ENCODE measurements at regions not wholly inside any gene's neighbourhood (a gene's known extent, or its start where the extent isn't known, plus 50 kb on each side); places are given as distances from the start of the nearest gene placed in this dataset.

DNA sequence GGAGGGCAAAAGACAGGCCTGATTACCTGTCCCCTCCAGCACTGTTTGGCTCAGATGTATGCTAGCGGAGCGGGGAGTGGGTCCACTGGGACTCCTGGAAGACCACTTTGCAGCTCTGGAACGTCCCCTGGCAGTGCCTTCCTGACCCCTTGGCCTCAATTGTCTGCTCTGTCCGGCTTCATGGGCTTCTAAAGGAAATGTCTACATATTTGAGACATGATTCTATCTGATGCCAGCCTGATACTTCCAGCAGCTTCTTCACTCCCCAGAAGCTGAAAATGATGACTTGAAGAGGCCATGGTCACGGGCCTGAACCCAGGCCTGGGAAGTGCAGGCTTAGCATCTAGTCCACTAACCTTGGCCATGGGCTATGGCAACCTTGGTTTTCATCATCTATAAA, 112.1 kb downstream of the ACAA2 start:
- no peak overlapping the region for H2AFZ ChIP-seq (ENCODE audit: low read length)
- no peak for DNase-seq
- H3K27ac ChIP-seq (ENCODE audit: low read length), result no peak overlapping the region
- no peak overlapping the region for H3K9ac ChIP-seq (ENCODE audit: low read length)
- H3K27me3 ChIP-seq (ENCODE audit: low read length), result no peaks in the 10 kb centered on the region
- no peaks in the 10 kb centered on the region for H3K9me3 ChIP-seq (ENCODE audit: low read length)
- no peak overlapping the region for H3K4me3 ChIP-seq (ENCODE audit: low read length)
- no peak overlapping the region for H3K4me2 ChIP-seq (ENCODE audit: low read depth, low read length, poor library complexity, severe bottlenecking)
- no peaks in the 10 kb centered on the region for H3K4me1 ChIP-seq (ENCODE audit: low read length)
- no peaks in the 10 kb centered on the region for H3K9me2 ChIP-seq (replicated peaks; ENCODE audit: insufficient read depth, low read length)
- no peaks in the 10 kb centered on the region for H3K36me3 ChIP-seq (ENCODE audit: insufficient read depth, low read length)
- no peaks in the 10 kb centered on the region for H3K79me2 ChIP-seq (ENCODE audit: low read length)
- no peaks in the 10 kb centered on the region for H4K20me1 ChIP-seq (ENCODE audit: insufficient read depth, low read depth, low read length)

DNA sequence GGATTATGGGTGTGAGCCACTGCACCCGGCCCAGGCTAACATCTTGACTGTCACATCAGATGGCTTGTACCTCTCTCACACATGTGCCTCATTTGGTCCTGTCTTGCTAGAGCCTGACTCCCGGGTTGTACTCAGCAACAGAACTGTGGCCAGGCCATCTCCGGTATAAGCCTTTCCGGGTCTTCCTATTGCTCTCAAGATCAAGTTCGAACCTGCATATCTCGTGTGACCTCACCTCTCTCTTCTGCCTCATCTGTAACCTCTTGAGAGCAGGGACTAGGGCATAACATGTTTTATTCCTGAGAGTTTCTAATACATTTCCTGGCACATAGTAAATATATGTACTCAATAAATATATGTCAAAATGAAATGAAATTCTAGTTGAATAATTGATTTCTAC, 114.0 kb downstream of the ACAA2 start:
- H3K4me1 ChIP-seq (ENCODE audit: low read length), result peaks cover 5% of the 10 kb centered on the region; the same call in 1 of the 2 replicates
- H3K4me3 ChIP-seq (ENCODE audit: low read length), result no peak overlapping the region
- DNase-seq, result no peak
- no peaks in the 10 kb centered on the region for H3K9me3 ChIP-seq (ENCODE audit: low read length)
- no peaks in the 10 kb centered on the region for H3K36me3 ChIP-seq (ENCODE audit: insufficient read depth, low read length)
- no peak overlapping the region for H2AFZ ChIP-seq (ENCODE audit: low read length)
- H3K9ac ChIP-seq (ENCODE audit: low read length), result no peak overlapping the region
- no peaks in the 10 kb centered on the region for H3K79me2 ChIP-seq (ENCODE audit: low read length)
- no peak overlapping the region for H3K4me2 ChIP-seq (ENCODE audit: low read depth, low read length, poor library complexity, severe bottlenecking)
- no peaks in the 10 kb centered on the region for H3K27me3 ChIP-seq (ENCODE audit: low read length)
- H3K27ac ChIP-seq (ENCODE audit: low read length), result no peak overlapping the region
- no peaks in the 10 kb centered on the region for H3K9me2 ChIP-seq (replicated peaks; ENCODE audit: insufficient read depth, low read length)
- H4K20me1 ChIP-seq (ENCODE audit: insufficient read depth, low read depth, low read length), result no peaks in the 10 kb centered on the region

DNA sequence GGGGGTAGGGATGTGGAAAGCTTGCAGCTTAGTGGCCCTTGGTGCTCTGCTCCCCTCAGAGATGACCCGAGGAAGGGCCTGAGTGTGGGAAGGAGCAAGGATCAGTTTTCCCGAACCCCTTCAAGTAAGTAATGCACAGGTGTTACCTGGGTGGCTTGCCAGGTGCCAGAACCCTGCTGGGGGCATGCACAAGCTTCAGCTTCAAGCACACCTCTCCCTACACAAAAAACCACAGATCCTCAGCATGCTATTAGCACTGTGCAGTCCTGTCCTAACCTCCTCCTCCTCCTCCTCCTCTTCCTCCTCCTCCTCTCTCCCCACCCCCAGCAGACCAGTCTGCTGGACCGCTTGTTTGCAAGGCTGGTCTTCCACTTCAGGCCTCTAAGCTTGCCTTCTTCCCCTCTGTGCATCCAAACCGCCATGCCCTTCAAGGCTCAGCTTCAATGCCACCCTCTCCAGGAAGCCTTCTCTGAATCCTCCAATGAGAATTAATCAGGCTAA, 114.8 kb downstream of the ACAA2 start:
- H3K4me1 ChIP-seq (ENCODE audit: low read length), result peaks cover 5% of the 10 kb centered on the region; the same call in 1 of the 2 replicates

DNA sequence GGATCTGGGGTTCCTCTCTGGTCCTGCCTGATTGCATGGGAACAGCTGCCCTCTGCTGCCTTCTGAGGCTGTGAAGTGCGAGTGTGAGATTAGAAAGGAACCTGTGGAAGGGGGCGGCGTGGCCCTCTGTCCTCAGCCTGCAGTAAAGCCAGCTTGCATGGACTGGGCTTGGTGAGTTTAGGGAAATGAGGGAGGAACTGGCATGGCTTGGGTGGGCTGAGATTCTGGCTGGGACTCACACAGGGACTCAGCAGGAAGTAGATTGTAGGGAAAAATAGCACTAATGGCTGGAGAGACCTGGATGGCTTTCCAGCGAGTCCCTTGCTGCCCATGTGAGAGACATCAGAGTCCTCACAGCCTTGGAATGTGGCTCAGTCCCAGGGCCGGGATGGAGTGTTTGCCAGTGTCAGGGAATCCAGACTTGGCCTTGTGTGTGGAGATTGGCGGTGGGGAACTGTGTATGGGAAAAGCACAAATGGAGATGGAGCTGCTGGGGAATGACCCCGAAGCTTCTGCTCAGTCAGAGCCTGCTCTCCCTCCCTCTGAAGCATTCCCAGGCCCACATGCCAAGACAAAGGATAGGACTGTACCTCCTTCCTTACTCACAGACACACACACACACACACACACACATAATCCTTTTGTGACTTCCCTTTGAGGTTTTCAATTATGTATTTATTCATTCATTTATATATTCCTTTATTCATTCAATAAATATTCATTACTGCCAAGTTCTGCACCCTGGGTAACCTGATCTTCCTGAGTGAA, 115.4 kb downstream of the ACAA2 start:
- no peak for DNase-seq
- Histone ChIP-seq H3K36me3 (ENCODE audit: insufficient read depth, low read length) (no peaks in the 10 kb centered on the region), H3K9ac (ENCODE audit: low read length) (no peak overlapping the region), H3K4me1 (ENCODE audit: low read length) (peaks cover 7% of the 10 kb centered on the region; the same call in 1 of the 2 replicates), H2AFZ (ENCODE audit: low read length) (no peak overlapping the region), H3K9me3 (ENCODE audit: low read length) (no peaks in the 10 kb centered on the region), H3K4me3 (ENCODE audit: low read length) (no peak overlapping the region), H3K79me2 (ENCODE audit: low read length) (no peaks in the 10 kb centered on the region), H4K20me1 (ENCODE audit: insufficient read depth, low read depth, low read length) (no peaks in the 10 kb centered on the region), H3K27ac (ENCODE audit: low read length) (no peak overlapping the region), H3K9me2 (replicated peaks; ENCODE audit: insufficient read depth, low read length) (no peaks in the 10 kb centered on the region), H3K4me2 (ENCODE audit: low read depth, low read length, poor library complexity, severe bottlenecking) (no peak overlapping the region), H3K27me3 (ENCODE audit: low read length) (no peaks in the 10 kb centered on the region)

More for the DNA sequence above, 114.8 kb downstream of the ACAA2 start:
- Histone ChIP-seq H4K20me1 (ENCODE audit: insufficient read depth, low read depth, low read length) (no peaks in the 10 kb centered on the region), H3K9ac (ENCODE audit: low read length) (no peak overlapping the region), H3K4me2 (ENCODE audit: low read depth, low read length, poor library complexity, severe bottlenecking) (no peak overlapping the region), H3K4me3 (ENCODE audit: low read length) (no peak overlapping the region), H3K27ac (ENCODE audit: low read length) (no peak overlapping the region), H3K27me3 (ENCODE audit: low read length) (no peaks in the 10 kb centered on the region), H3K9me2 (replicated peaks; ENCODE audit: insufficient read depth, low read length) (no peaks in the 10 kb centered on the region), H3K79me2 (ENCODE audit: low read length) (no peaks in the 10 kb centered on the region), H3K36me3 (ENCODE audit: insufficient read depth, low read length) (no peaks in the 10 kb centered on the region), H3K9me3 (ENCODE audit: low read length) (no peaks in the 10 kb centered on the region), H2AFZ (ENCODE audit: low read length) (no peak overlapping the region)
- no peak for DNase-seq

DNA sequence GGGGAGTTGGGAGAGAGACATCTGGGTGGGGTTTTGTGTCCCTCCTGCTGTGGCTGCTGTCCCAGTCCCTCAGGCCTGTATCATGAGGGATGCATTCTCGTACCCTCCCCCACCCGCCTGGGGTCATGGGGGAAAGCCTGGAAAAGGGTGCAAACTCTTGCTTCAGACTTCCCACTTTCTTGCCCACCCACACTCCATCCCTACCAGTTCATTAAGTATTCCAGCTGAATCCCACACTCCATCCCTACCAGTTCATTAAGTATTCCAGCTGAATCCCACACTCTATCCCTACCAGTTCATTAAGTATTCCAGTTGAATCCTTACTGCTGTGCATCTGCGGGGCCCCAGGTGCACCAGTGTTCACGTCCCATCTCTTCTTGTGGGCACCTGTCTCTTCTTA, 116.3 kb downstream of the ACAA2 start:
- no peak overlapping the region for H3K4me2 ChIP-seq (ENCODE audit: low read depth, low read length, poor library complexity, severe bottlenecking)
- no peak overlapping the region for H3K9ac ChIP-seq (ENCODE audit: low read length)
- H3K79me2 ChIP-seq (ENCODE audit: low read length), result no peaks in the 10 kb centered on the region
- peaks cover 10% of the 10 kb centered on the region; the same call in 1 of the 2 replicates for H3K4me1 ChIP-seq (ENCODE audit: low read length)
- no peak overlapping the region for H3K27ac ChIP-seq (ENCODE audit: low read length)
- H3K9me2 ChIP-seq (replicated peaks; ENCODE audit: insufficient read depth, low read length), result no peaks in the 10 kb centered on the region
- no peaks in the 10 kb centered on the region for H3K27me3 ChIP-seq (ENCODE audit: low read length)
- no peaks in the 10 kb centered on the region for H4K20me1 ChIP-seq (ENCODE audit: insufficient read depth, low read depth, low read length)
- H3K9me3 ChIP-seq (ENCODE audit: low read length), result no peaks in the 10 kb centered on the region
- DNase-seq, result no peak
- no peak overlapping the region for H2AFZ ChIP-seq (ENCODE audit: low read length)
- no peaks in the 10 kb centered on the region for H3K36me3 ChIP-seq (ENCODE audit: insufficient read depth, low read length)
- no peak overlapping the region for H3K4me3 ChIP-seq (ENCODE audit: low read length)

DNA sequence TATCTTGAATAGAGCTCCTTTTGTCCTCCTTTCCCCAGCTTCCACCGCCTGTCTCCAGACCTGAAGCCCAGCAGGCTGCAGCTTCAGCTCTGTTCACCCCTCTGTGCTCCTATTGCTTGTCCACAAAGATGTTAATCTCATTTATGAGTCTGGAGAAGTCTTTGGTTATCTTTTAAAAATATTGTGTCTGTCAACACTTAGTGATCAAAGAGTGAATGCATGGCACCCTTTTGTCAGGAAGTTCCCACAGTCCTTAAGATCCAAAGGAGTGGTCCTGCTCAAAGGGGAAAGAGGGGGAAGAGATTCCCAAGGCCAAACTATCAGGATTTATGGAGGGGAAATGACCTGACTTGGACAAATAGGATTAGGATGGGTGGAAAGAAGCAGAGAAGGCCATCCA, 118.9 kb downstream of the ACAA2 start:
- H2AFZ ChIP-seq (ENCODE audit: low read length), result no peak overlapping the region
- no peaks in the 10 kb centered on the region for H3K27me3 ChIP-seq (ENCODE audit: low read length)
- H3K27ac ChIP-seq (ENCODE audit: low read length), result no peak overlapping the region
- DNase-seq, result no peak
- no peak overlapping the region for H3K4me3 ChIP-seq (ENCODE audit: low read length)
- H3K9me3 ChIP-seq (ENCODE audit: low read length), result no peaks in the 10 kb centered on the region
- no peaks in the 10 kb centered on the region for H3K79me2 ChIP-seq (ENCODE audit: low read length)
- no peak overlapping the region for H3K9ac ChIP-seq (ENCODE audit: low read length)
- no peaks in the 10 kb centered on the region for H3K36me3 ChIP-seq (ENCODE audit: insufficient read depth, low read length)
- no peaks in the 10 kb centered on the region for H4K20me1 ChIP-seq (ENCODE audit: insufficient read depth, low read depth, low read length)
- H3K4me2 ChIP-seq (ENCODE audit: low read depth, low read length, poor library complexity, severe bottlenecking), result no peak overlapping the region
- H3K9me2 ChIP-seq (replicated peaks; ENCODE audit: insufficient read depth, low read length), result no peaks in the 10 kb centered on the region
- peaks cover 10% of the 10 kb centered on the region; the same call in 1 of the 2 replicates for H3K4me1 ChIP-seq (ENCODE audit: low read length)

DNA sequence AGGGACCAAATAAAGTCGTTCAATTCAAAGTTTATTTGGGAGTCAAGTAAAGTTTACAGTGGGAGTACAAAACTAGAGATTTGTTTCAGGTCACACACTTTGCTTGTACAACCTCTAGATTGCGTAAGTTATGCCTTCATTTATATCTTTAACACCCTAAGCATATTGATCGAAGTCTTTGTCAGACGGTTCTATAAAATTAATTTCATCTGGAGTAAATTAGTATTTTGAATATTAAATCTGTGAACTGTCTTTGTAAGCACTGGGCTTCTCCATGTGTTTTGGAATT, 119.7 kb downstream of the ACAA2 start:
- no peaks in the 10 kb centered on the region for H3K9me3 ChIP-seq (ENCODE audit: low read length)
- H3K27me3 ChIP-seq (ENCODE audit: low read length), result no peaks in the 10 kb centered on the region
- H3K27ac ChIP-seq (ENCODE audit: low read length), result no peak overlapping the region
- H3K36me3 ChIP-seq (ENCODE audit: insufficient read depth, low read length), result no peaks in the 10 kb centered on the region
- H3K9ac ChIP-seq (ENCODE audit: low read length), result no peak overlapping the region
- no peak for DNase-seq
- no peak overlapping the region for H3K4me3 ChIP-seq (ENCODE audit: low read length)
- H3K4me2 ChIP-seq (ENCODE audit: low read depth, low read length, poor library complexity, severe bottlenecking), result no peak overlapping the region
- H3K79me2 ChIP-seq (ENCODE audit: low read length), result no peaks in the 10 kb centered on the region
- H3K9me2 ChIP-seq (replicated peaks; ENCODE audit: insufficient read depth, low read length), result no peaks in the 10 kb centered on the region
- H4K20me1 ChIP-seq (ENCODE audit: insufficient read depth, low read depth, low read length), result no peaks in the 10 kb centered on the region
- H2AFZ ChIP-seq (ENCODE audit: low read length), result no peak overlapping the region
- peaks cover 10% of the 10 kb centered on the region; the same call in 1 of the 2 replicates for H3K4me1 ChIP-seq (ENCODE audit: low read length)

DNA sequence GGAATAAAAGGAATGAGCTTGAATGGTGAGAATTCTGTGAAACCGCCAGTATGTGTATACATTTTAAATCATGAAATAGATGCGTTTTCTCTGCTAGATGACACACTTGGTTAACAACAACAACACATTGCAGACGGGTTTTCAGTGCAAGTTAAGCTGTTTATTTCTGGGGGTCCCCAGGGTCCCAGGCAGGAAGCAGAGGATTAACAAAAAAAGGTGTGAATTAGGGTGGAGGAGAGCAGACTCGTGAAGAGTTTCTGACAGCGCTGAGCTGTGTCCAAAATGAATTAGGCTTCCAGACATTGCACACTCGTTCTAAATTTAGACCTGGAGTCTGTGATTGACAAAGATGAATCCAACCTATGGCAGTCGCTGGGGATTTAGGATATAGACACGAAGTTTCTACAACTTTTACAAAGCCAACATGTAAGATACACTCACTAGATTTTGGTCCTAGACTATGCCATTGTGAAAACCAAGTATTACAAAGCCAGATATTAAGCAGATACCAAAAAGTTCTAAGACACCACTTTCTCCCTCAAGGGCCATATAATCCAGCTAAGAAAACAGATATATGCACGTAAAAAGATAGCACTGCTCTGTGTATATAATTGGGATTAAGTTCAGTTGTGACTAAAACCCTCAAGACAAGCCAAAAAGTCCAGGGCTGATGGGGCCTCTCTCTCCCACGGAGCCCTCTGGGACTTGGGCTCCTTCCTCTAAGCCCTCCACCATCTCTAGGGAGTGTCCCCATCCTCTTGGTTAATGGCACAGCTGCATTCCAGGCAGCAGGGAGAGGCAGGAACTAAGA, 120.2 kb downstream of the ACAA2 start:
- Histone ChIP-seq H3K9ac (ENCODE audit: low read length) (no peak overlapping the region), H3K79me2 (ENCODE audit: low read length) (no peaks in the 10 kb centered on the region), H4K20me1 (ENCODE audit: insufficient read depth, low read depth, low read length) (no peaks in the 10 kb centered on the region), H2AFZ (ENCODE audit: low read length) (no peak overlapping the region), H3K4me2 (ENCODE audit: low read depth, low read length, poor library complexity, severe bottlenecking) (no peak overlapping the region), H3K9me3 (ENCODE audit: low read length) (no peaks in the 10 kb centered on the region), H3K9me2 (replicated peaks; ENCODE audit: insufficient read depth, low read length) (no peaks in the 10 kb centered on the region), H3K27me3 (ENCODE audit: low read length) (no peaks in the 10 kb centered on the region), H3K4me3 (ENCODE audit: low read length) (no peak overlapping the region), H3K4me1 (ENCODE audit: low read length) (peaks cover 10% of the 10 kb centered on the region; the same call in 1 of the 2 replicates), H3K27ac (ENCODE audit: low read length) (no peak overlapping the region), H3K36me3 (ENCODE audit: insufficient read depth, low read length) (no peaks in the 10 kb centered on the region)
- no peak for DNase-seq

Data from Karpas-422 (cell line).